IMR-90 (cell line): ENCODE measurements at regions not wholly inside any gene's neighbourhood (a gene's known extent, or its start where the extent isn't known, plus 50 kb on each side); places are given as distances from the start of the nearest gene placed in this dataset.

ENCODE experiments used
- ATAC-seq: fragments of 200-7000 bp; cut with Tn5 transposase; 2 replicates; pipeline ENCODE4 v1.9.1; 2020; ENCODE audit warnings: low read depth, mild to moderate bottlenecking, moderate library complexity
- BruUV-seq: library from RNA; stranded (reverse); fragments of 400-500 nt; replicated peaks from 2 replicates; lab custom pipeline; 2021; lab: Mats Ljungman, UMichigan
- CTCF ChIA-PET: fragments of 300-600 bp; formaldehyde crosslinking; extraction: SDS; loops from one replicate; lab custom pipeline; 2021; ENCODE audit warnings: antibody characterized with exemption; lab: Yijun Ruan, JAX
- POLR2A ChIA-PET: fragments of 300-600 bp; sonication (Branson Sonifier 250); formaldehyde crosslinking; loops from one replicate; lab custom pipeline; 2022; ENCODE audit warnings: antibody characterized with exemption; ENCODE audit not compliant: unreplicated experiment; lab: Charles Lee
- DNase-seq: peaks from one replicate; pipeline ENCODE4 v3.0.0; 2013
- H2AFZ ChIP-seq: replicated peaks from 2 replicates; pipeline ENCODE3; 2013; ENCODE audit warnings: low read length, mild to moderate bottlenecking; ENCODE audit not compliant: poor library complexity
- H2AK5ac ChIP-seq: 2 replicates; pipeline ENCODE4 v1.6.1; 2013; ENCODE audit warnings: low read depth, low read length, inconsistent platforms
- H2AK9ac ChIP-seq: replicated peaks from 2 replicates; pipeline ENCODE3; 2013; ENCODE audit warnings: mild to moderate bottlenecking, low read depth, low read length, moderate library complexity; ENCODE audit not compliant: poor library complexity
- H2BK120ac ChIP-seq: 2 replicates; pipeline ENCODE4 v1.6.1; 2013; ENCODE audit warnings: low read depth, low read length, inconsistent platforms
- H2BK15ac ChIP-seq: 3 replicates; pipeline ENCODE4 v1.6.1; 2013; ENCODE audit warnings: low read depth, low read length, inconsistent platforms
- H2BK20ac ChIP-seq: 2 replicates; pipeline ENCODE4 v1.6.1; 2013; ENCODE audit warnings: low read depth, mild to moderate bottlenecking, inconsistent platforms, low read length, moderate library complexity
- H2BK5ac ChIP-seq: 2 replicates; pipeline ENCODE4 v1.6.1; 2013; ENCODE audit warnings: mild to moderate bottlenecking, low read depth, low read length, inconsistent platforms; ENCODE audit not compliant: poor library complexity, severe bottlenecking
- H3K14ac ChIP-seq: replicated peaks from 2 replicates; pipeline ENCODE4 v1.6.1; 2013; ENCODE audit warnings: low read depth, low read length, inconsistent platforms
- H3K18ac ChIP-seq: 2 replicates; pipeline ENCODE4 v1.6.1; 2013; ENCODE audit warnings: low read depth, low read length, control low read depth
- H3K23ac ChIP-seq: 2 replicates; pipeline ENCODE4 v1.6.1; 2013; ENCODE audit warnings: low read depth, low read length, inconsistent platforms
- H3K27ac ChIP-seq: 2 replicates; pipeline ENCODE4 v1.5.1; 2013; ENCODE audit warnings: mild to moderate bottlenecking, control low read depth, low read length; ENCODE audit not compliant: insufficient read depth
- H3K27me3 ChIP-seq: 2 replicates; pipeline ENCODE4 v1.6.1; 2013; ENCODE audit warnings: low read length; ENCODE audit not compliant: control insufficient read depth, insufficient read depth
- H3K36me3 ChIP-seq: 2 replicates; pipeline ENCODE4 v1.6.1; 2013; ENCODE audit warnings: low read length, mixed read lengths; ENCODE audit not compliant: control insufficient read depth, insufficient read depth
- H3K4ac ChIP-seq: 2 replicates; pipeline ENCODE4 v1.6.1; 2013; ENCODE audit warnings: low read depth, low read length, inconsistent platforms
- H3K4me1 ChIP-seq: 2 replicates; pipeline ENCODE4 v1.6.1; 2013; ENCODE audit warnings: low read length, mixed read lengths; ENCODE audit not compliant: control insufficient read depth, insufficient read depth
- H3K4me2 ChIP-seq: 2 replicates; pipeline ENCODE4 v1.6.1; 2013; ENCODE audit warnings: low read depth, mild to moderate bottlenecking, control low read depth, low read length, moderate library complexity
- H3K4me3 ChIP-seq: 2 replicates; pipeline ENCODE4 v1.5.1; 2013; ENCODE audit warnings: low read depth, mild to moderate bottlenecking, control low read depth, low read length, moderate library complexity; ENCODE audit not compliant: insufficient read depth
- H3K56ac ChIP-seq: 2 replicates; pipeline ENCODE4 v1.6.1; 2013; ENCODE audit warnings: low read length, inconsistent platforms; ENCODE audit not compliant: insufficient read depth; ENCODE audit errors: extremely low read depth
- H3K79me1 ChIP-seq, 2 experiments: 2 replicates each; pipeline ENCODE4 v1.6.1; 2013; ENCODE audit warnings: low read length in 2 of 2, inconsistent platforms in 1 of 2, low read depth in 1 of 2
- H3K9ac ChIP-seq: 2 replicates; pipeline ENCODE4 v1.6.1; 2013; ENCODE audit warnings: low read depth, low read length, control low read depth
- H3K9me1 ChIP-seq: 2 replicates; pipeline ENCODE4 v1.6.1; 2013; ENCODE audit warnings: low read length, inconsistent platforms; ENCODE audit not compliant: insufficient read depth
- H3K9me3 ChIP-seq: 2 replicates; pipeline ENCODE4 v1.6.1; 2013; ENCODE audit warnings: low read length; ENCODE audit not compliant: control insufficient read depth, insufficient read depth
- H4K20me1 ChIP-seq: 2 replicates; pipeline ENCODE4 v1.6.1; 2013; ENCODE audit warnings: low read length, inconsistent platforms; ENCODE audit not compliant: insufficient read depth
- H4K5ac ChIP-seq: 2 replicates; pipeline ENCODE4 v1.6.1; 2013; ENCODE audit warnings: mild to moderate bottlenecking, low read depth, low read length, control low read depth
- H4K8ac ChIP-seq, 2 experiments: 2 replicates each; pipeline ENCODE4 v1.6.1; 2013; ENCODE audit warnings: low read depth in 2 of 2, low read length in 2 of 2, control low read depth in 1 of 2, inconsistent platforms in 1 of 2
- H4K91ac ChIP-seq: 2 replicates; pipeline ENCODE4 v1.6.1; 2013; ENCODE audit warnings: low read depth, low read length, inconsistent platforms; ENCODE audit not compliant: insufficient read depth
- MAFK ChIP-seq: IDR thresholded peaks from 2 replicates; pipeline ENCODE4 v1.6.1; 2012; ENCODE audit warnings: low read depth, low read length, improper control_type of control experiment
- MAZ ChIP-seq: IDR thresholded peaks from 2 replicates; pipeline ENCODE4 v1.6.1; 2012; ENCODE audit warnings: low read depth, mild to moderate bottlenecking, low read length, improper control_type of control experiment, moderate library complexity, borderline replicate concordance
- RAD21 ChIP-seq: IDR thresholded peaks from 2 replicates; pipeline ENCODE4 v1.6.1; 2012; ENCODE audit warnings: low read length, improper control_type of control experiment
- WGBS, 2 experiments: methylation state at CpG; one replicate each; pipeline versions ENCODE4 v1.1.5 to v1.1.7; 2013; ENCODE audit warnings: missing lambda C conversion rate in 2 of 2; ENCODE audit not compliant: insufficient read length in 1 of 2; ENCODE audit errors: extremely low coverage in 2 of 2; 5-methylcytosine and 5-hydroxymethylcytosine counted together
- dilution Hi-C: fragments of 300-500 bp; cut with HindIII; formaldehyde crosslinking; loops from one replicate; pipeline ENCODE4 v1.14.3; 2018; ENCODE audit warnings: low sequenced_read_pairs; ENCODE audit not compliant: unreplicated experiment
- in situ Hi-C: fragments of 300-500 bp; cut with MboI; formaldehyde crosslinking; loops from 3 replicates; pipeline ENCODE4 v1.14.3; 2019; ENCODE audit warnings: low sequenced_read_pairs, inconsistent platforms, mixed read lengths
- intact Hi-C: fragments of 100-400 bp; cut with micrococcal nuclease; formaldehyde crosslinking; loops from 2 replicates; pipeline ENCODE4 v1.10.0; 2022
- TF ChIP-seq, protein P1 (sequence below): conservative IDR thresholded peaks from 2 replicates; pipeline ENCODE4 v1.5.1; 2012; ENCODE audit warnings: mild to moderate bottlenecking, low read depth, low read length, improper control_type of control experiment

DNA sequence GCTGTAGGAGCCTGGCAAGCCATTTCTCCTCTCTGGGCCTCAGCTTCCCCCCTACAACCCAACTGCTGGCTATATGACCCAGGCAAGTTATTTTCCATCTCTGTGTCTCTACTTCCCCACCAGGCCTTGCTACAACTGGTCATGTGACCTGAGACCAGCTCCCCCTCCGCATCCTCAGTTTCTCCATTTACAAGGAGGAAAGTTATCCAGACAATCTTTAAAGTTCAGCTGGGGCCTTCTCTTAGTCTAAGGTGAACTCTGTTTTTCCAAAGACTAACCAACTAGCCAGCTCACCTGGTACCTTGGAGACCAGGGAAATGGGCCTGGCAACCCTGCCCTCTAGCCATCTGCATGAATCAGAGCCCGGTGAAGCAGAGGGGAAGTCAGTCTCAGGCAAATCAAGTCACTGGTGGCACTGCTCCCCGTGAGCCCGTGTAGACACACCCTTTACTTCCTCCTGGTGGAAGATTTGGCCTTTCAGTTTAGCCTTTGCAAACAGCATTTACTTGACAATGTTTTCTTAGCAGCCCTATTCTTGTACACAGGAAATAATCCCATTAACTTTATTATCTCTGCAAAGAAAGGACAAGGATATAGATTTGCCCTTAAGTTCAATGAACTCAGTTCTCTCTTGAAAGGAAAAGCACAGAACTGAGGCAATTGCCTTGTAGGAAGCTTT lies 157.7 kb downstream of the VEGFA start:
- Histone ChIP-seq H2BK20ac (peak overlapping the region; percentile 99), H2BK120ac (peak overlapping the region; percentile 99), H3K79me1 (no peaks in the 10 kb centered on the region), H4K91ac (peak overlapping the region; percentile 100), H3K23ac (no peak overlapping the region; the same call in 1 of the 2 replicates), H3K36me3 (no peaks in the 10 kb centered on the region), H3K18ac (peak overlapping the region; percentile 59; the same call in 1 of the 2 replicates), H3K9me3 (no peaks in the 10 kb centered on the region), H3K4ac (peak overlapping the region; percentile 98), H3K56ac (peak overlapping the region; percentile 25; the same call in 1 of the 2 replicates), H4K8ac (peak overlapping the region; percentile 73 to 96; a peak in 3 of 4 replicates), H2AFZ (no peak overlapping the region), H3K14ac (peak overlapping the region; percentile 95), H3K9ac (no peak overlapping the region), H2AK5ac (peak overlapping the region; percentile 94), H4K20me1 (no peaks in the 10 kb centered on the region), H3K4me1 (peaks cover 34% of the 10 kb centered on the region), H3K9me1 (peaks cover 25% of the 10 kb centered on the region), H2AK9ac (peak overlapping the region; percentile 82), H3K27me3 (no peaks in the 10 kb centered on the region; the same call in 1 of the 2 replicates), H4K5ac (peak overlapping the region; percentile 44; the same call in 1 of the 2 replicates), H2BK5ac (no peak overlapping the region), H3K4me2 (no peak overlapping the region), H2BK15ac (peak overlapping the region; percentile 64; the same call in 2 of the 3 replicates), H3K4me3 (no peak overlapping the region), H3K27ac (peak overlapping the region; percentile 50; the same call in 1 of the 2 replicates)
- BruUV-seq, result no TSS peak
- no peak for ATAC-seq
- CTCF ChIA-PET, result interaction anchor here (0.7 to 1.3 kb wide), 3 partner anchors 11 to 157 kb away, joined by 3 to 5 read pairs (median 3); partner anchors contain the start of gene VEGFA
- no CpG with 5 or more reads among the region's 4 CpGs for WGBS, 2 experiments
- dilution Hi-C loops, result no loop called here
- POLR2A ChIA-PET, result no interaction called here
- intact Hi-C loops, result no loop called here
- in situ Hi-C loops, result no loop called here
- TF ChIP-seq MAFK (no peak), MAZ (no peak), RAD21 (peak; percentile 28; the same call in 1 of the 2 replicates)
- TF ChIP-seq, protein P1, sequence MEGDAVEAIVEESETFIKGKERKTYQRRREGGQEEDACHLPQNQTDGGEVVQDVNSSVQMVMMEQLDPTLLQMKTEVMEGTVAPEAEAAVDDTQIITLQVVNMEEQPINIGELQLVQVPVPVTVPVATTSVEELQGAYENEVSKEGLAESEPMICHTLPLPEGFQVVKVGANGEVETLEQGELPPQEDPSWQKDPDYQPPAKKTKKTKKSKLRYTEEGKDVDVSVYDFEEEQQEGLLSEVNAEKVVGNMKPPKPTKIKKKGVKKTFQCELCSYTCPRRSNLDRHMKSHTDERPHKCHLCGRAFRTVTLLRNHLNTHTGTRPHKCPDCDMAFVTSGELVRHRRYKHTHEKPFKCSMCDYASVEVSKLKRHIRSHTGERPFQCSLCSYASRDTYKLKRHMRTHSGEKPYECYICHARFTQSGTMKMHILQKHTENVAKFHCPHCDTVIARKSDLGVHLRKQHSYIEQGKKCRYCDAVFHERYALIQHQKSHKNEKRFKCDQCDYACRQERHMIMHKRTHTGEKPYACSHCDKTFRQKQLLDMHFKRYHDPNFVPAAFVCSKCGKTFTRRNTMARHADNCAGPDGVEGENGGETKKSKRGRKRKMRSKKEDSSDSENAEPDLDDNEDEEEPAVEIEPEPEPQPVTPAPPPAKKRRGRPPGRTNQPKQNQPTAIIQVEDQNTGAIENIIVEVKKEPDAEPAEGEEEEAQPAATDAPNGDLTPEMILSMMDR, result peak; percentile 7; the same call in 1 of the 2 replicates
- DNase-seq, result no peak
